Natural killer cell (primary cell): ENCODE measurements at regions not wholly inside any gene's neighbourhood (a gene's known extent, or its start where the extent isn't known, plus 50 kb on each side); places are given as distances from the start of the nearest gene placed in this dataset.

Experiments used
- ATAC-seq, 3 donors: fragments of 150-1000 bp in 2 of 3; fragments of 200-7000 bp in 1 of 3; cut with Tn5 transposase; 1 replicate in 1 of 3; 2 replicates in 2 of 3; pipeline ENCODE4 v1.10.0; 2021; ENCODE audit warnings: mild to moderate bottlenecking in 2 of 3, moderate library complexity in 2 of 3
- DNase-seq, 2 donors: peaks; one replicate each; pipeline versions ENCODE4 v3.0.0 to v3.0.0-alpha.2; 2013 to 2021; ENCODE audit warnings: mixed read lengths in 1 of 2
- H3K27ac ChIP-seq: one replicate; pipeline ENCODE4 v1.5.1; 2013; ENCODE audit warnings: mild to moderate bottlenecking, low read length
- H3K27me3 ChIP-seq: one replicate; pipeline ENCODE4 v1.6.1; 2013; ENCODE audit warnings: low read length; ENCODE audit not compliant: control insufficient read depth, insufficient read depth
- H3K36me3 ChIP-seq: one replicate; pipeline ENCODE4 v1.6.1; 2013; ENCODE audit warnings: low read length; ENCODE audit not compliant: control insufficient read depth, insufficient read depth
- H3K4me1 ChIP-seq: one replicate; pipeline ENCODE4 v1.6.1; 2013; ENCODE audit warnings: low read length; ENCODE audit not compliant: control insufficient read depth, insufficient read depth
- H3K4me3 ChIP-seq: one replicate; pipeline ENCODE4 v1.5.1; 2013; ENCODE audit warnings: low read length
- H3K9me3 ChIP-seq: one replicate; pipeline ENCODE4 v1.6.1; 2013; ENCODE audit warnings: low read length; ENCODE audit not compliant: control insufficient read depth, insufficient read depth
- H3K27ac Mint-ChIP-seq, 2 donors: one replicate each; pipeline ENCODE4 v1.8.0; 2022; ENCODE audit warnings: mild to moderate bottlenecking in 2 of 2, mixed read lengths in 2 of 2, moderate library complexity in 1 of 2
- H3K27me3 Mint-ChIP-seq, 2 donors: one replicate each; pipeline ENCODE4 v1.8.0; 2022; ENCODE audit warnings: low read depth in 2 of 2, mixed read lengths in 2 of 2
- H3K36me3 Mint-ChIP-seq: one replicate; pipeline ENCODE4 v1.8.0; 2022; ENCODE audit warnings: mixed read lengths
- H3K4me1 Mint-ChIP-seq, 2 donors: one replicate each; pipeline ENCODE4 v1.8.0; 2022; ENCODE audit warnings: mixed read lengths in 2 of 2
- H3K4me3 Mint-ChIP-seq: one replicate; pipeline ENCODE4 v1.8.0; 2022; ENCODE audit warnings: mild to moderate bottlenecking, moderate library complexity, mixed read lengths
- H3K9me3 Mint-ChIP-seq, 2 donors: one replicate each; pipeline ENCODE4 v1.8.0; 2022; ENCODE audit warnings: mixed read lengths in 2 of 2
- CTCF ChIP-seq: fragments of 200-600 bp; IDR thresholded peaks from one replicate; pipeline ENCODE4 v1.8.0; 2022; ENCODE audit warnings: antibody characterized with exemption
- WGBS: methylation state at CpG from one replicate; pipeline ENCODE4 v1.1.7; 2013; ENCODE audit warnings: missing lambda C conversion rate; ENCODE audit not compliant: insufficient coverage; 5-methylcytosine and 5-hydroxymethylcytosine counted together
- intact Hi-C: fragments of 100-400 bp; cut with micrococcal nuclease; formaldehyde crosslinking; loops from one replicate; pipeline ENCODE4 v1.14.2; 2022

DNA sequence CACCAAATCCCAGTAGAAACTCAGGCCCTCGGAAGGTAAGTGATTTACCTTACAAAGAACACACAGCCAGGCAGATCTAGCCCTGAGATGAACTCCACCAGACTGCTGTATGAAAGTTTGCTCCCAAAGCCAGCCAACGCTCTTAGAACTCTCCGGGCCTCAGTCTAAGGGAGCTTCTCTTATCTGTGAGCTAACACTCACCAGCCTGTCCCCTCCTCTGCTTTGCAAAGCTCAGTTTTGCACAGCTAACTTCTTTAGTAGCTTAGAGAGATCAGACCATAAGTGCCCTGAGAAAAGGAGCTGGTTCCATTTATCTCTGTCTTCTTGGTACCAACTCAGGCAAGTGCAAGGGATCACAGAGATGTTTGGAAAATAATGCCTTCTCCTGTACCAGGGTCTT lies 195.8 kb upstream of the JUN start:
- no peaks in the 10 kb centered on the region for H3K27me3 ChIP-seq
- H3K4me3 Mint-ChIP-seq = no peak overlapping the region
- H3K36me3 ChIP-seq = no peaks in the 10 kb centered on the region
- H3K4me1 ChIP-seq = peaks cover 13% of the 10 kb centered on the region
- no peaks in the 10 kb centered on the region for H3K9me3 ChIP-seq
- DNase-seq (no peak), ATAC-seq (no peak)
- H3K4me1 Mint-ChIP-seq = peaks cover 23 to 31% of the 10 kb centered on the region in 2 donors
- no peaks in the 10 kb centered on the region for H3K9me3 Mint-ChIP-seq
- H3K27ac Mint-ChIP-seq = no peak overlapping the region
- no peak overlapping the region for H3K4me3 ChIP-seq
- H3K27ac ChIP-seq = no peak overlapping the region
- intact Hi-C loops = no loop called here
- no peaks in the 10 kb centered on the region for H3K36me3 Mint-ChIP-seq
- WGBS = 100% methylated on average over 3 of the region's 3 CpGs
- H3K27me3 Mint-ChIP-seq = peaks cover 3 to 9% of the 10 kb centered on the region in 2 donors
- TF ChIP-seq CTCF = no peak

- no peaks in the 10 kb centered on the region for H3K9me3 Mint-ChIP-seq
- no peak overlapping the region for H3K4me3 ChIP-seq
- no peaks in the 10 kb centered on the region for H3K36me3 ChIP-seq
- H3K27ac Mint-ChIP-seq = no peak overlapping the region
- H3K4me1 Mint-ChIP-seq = peaks cover 23 to 31% of the 10 kb centered on the region in 2 donors
- intact Hi-C loops = no loop called here
- H3K9me3 ChIP-seq = no peaks in the 10 kb centered on the region
- ATAC-seq = no peak
- no peak for TF ChIP-seq CTCF
- no peaks in the 10 kb centered on the region for H3K27me3 ChIP-seq
- H3K27ac ChIP-seq = no peak overlapping the region
- H3K27me3 Mint-ChIP-seq = peaks cover 3 to 9% of the 10 kb centered on the region in 2 donors
- no peak for DNase-seq
- no CpG with 5 or more reads among the region's 1 CpG for WGBS
- H3K4me3 Mint-ChIP-seq = no peak overlapping the region
- H3K4me1 ChIP-seq = peaks cover 13% of the 10 kb centered on the region
- no peaks in the 10 kb centered on the region for H3K36me3 Mint-ChIP-seq
Measured at GRCh38 chr1:58981392-58981791, 197.5 kb upstream of the JUN start.

DNA sequence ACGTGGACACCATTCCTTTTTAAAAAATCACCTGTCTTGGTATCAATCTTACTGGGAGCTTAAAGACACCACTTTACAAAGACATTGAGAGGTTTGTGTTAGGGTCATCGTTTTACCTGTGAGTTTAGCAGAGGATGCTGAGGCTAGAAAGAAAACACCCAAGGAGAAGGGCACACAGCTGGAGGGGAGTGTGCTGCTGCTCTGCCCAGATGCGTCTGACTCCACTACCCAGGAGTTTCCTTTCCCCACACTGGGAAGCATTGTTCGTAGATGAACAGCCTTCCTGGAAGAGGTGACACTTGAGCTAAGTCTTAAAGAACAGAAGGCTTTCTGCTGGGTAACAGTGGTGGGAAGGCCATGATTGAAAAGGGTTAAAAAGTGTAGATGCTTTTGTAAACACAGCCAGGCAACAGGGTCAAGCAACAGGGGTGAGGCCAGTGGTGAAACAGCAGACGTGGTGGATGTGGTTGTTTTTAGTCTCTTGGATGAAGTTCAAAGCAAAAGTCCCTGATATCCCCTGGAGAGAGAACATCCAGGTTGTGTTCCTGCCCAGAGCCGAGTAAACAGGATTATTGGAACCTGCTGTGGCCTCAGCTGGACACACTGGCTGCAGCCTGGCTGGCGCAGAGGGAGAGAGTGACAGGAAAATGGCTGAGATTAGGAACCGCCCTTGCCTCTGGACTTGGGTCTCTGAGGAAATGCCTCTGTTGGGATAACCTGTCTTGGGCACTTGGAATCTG lies 198.6 kb upstream of the JUN start:
- H3K27ac Mint-ChIP-seq = no peak overlapping the region
- no peak overlapping the region for H3K4me3 Mint-ChIP-seq
- no peaks in the 10 kb centered on the region for H3K36me3 ChIP-seq
- H3K9me3 Mint-ChIP-seq = no peaks in the 10 kb centered on the region
- WGBS = 86% methylated on average over 6 of the region's 8 CpGs
- DNase-seq (no peak), ATAC-seq (no peak)
- peaks cover 14% of the 10 kb centered on the region for H3K4me1 ChIP-seq
- H3K27me3 ChIP-seq = no peaks in the 10 kb centered on the region
- no peak overlapping the region for H3K4me3 ChIP-seq
- TF ChIP-seq CTCF = no peak
- no peaks in the 10 kb centered on the region for H3K9me3 ChIP-seq
- H3K4me1 Mint-ChIP-seq = peaks cover 33 to 41% of the 10 kb centered on the region in 2 donors
- H3K27ac ChIP-seq = no peak overlapping the region
- no peaks in the 10 kb centered on the region for H3K36me3 Mint-ChIP-seq
- peaks cover 3 to 9% of the 10 kb centered on the region in 2 donors for H3K27me3 Mint-ChIP-seq
- intact Hi-C loops = no loop called here

DNA sequence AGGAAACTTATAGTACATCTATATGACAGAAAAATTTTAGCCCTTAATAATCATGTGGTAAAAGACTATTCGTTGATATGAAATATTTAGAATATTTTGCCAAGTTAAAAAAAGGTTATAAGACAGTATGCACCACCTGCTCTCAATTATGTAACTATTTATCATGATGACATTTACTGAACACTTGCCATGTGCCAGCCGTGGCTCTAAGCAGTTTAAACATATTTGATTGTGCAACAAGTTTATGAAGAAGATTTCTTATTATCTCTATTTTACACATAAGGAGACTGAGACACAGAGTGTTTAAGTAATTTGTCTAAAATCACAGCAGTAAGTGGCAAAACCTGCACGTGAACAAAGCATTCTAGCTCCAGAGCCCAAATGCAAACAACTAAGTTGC lies 199.3 kb upstream of the JUN start:
- Mint-ChIP-seq H3K36me3 (no peaks in the 10 kb centered on the region), H3K27me3 (peaks cover 3 to 9% of the 10 kb centered on the region in 2 donors), H3K27ac (no peak overlapping the region), H3K4me1 (peaks cover 35 to 44% of the 10 kb centered on the region in 2 donors), H3K9me3 (no peaks in the 10 kb centered on the region), H3K4me3 (no peak overlapping the region)
- Histone ChIP-seq H3K9me3 (no peaks in the 10 kb centered on the region), H3K27ac (no peak overlapping the region), H3K4me1 (peaks cover 20% of the 10 kb centered on the region), H3K4me3 (no peak overlapping the region), H3K36me3 (no peaks in the 10 kb centered on the region), H3K27me3 (no peaks in the 10 kb centered on the region)
- intact Hi-C loops = no loop called here
- TF ChIP-seq CTCF = no peak
- WGBS = 93% methylated on average over 1 of the region's 3 CpGs
- ATAC-seq (no peak), DNase-seq (no peak)
